GM23248 (cell line): ENCODE measurements at regions not wholly inside any gene's neighbourhood (a gene's known extent, or its start where the extent isn't known, plus 50 kb on each side); places are given as distances from the start of the nearest gene placed in this dataset.

Experiments
- DNase-seq: peaks from one replicate; pipeline ENCODE4 v3.0.0-alpha.2; 2015
- H2AFZ ChIP-seq: fragments of 200-600 bp; sonication (generic); 2 replicates; pipeline ENCODE4 v1.6.1; 2016; ENCODE audit warnings: antibody characterized with exemption
- H3F3A ChIP-seq: fragments of 200-600 bp; sonication (generic); 2 replicates; pipeline ENCODE4 v1.6.1; 2016; ENCODE audit warnings: mild to moderate bottlenecking, antibody characterized with exemption, mixed run types; ENCODE audit not compliant: insufficient read depth
- H3K27ac ChIP-seq: fragments of 200-600 bp; sonication (generic); 2 replicates; pipeline ENCODE4 v1.5.1; 2016; ENCODE audit warnings: mild to moderate bottlenecking
- H3K27me3 ChIP-seq: fragments of 200-600 bp; sonication (generic); replicated peaks from 2 replicates; pipeline ENCODE4 v1.6.1; 2016; ENCODE audit warnings: mild to moderate bottlenecking; ENCODE audit not compliant: insufficient read depth
- H3K36me3 ChIP-seq: fragments of 200-600 bp; sonication (generic); 2 replicates; pipeline ENCODE4 v1.6.1; 2016; ENCODE audit warnings: low read depth, mild to moderate bottlenecking
- H3K4me1 ChIP-seq: fragments of 200-600 bp; sonication (generic); 2 replicates; pipeline ENCODE4 v1.6.1; 2016; ENCODE audit warnings: mild to moderate bottlenecking; ENCODE audit not compliant: insufficient read depth
- H3K4me2 ChIP-seq: fragments of 200-600 bp; sonication (generic); one replicate; pipeline ENCODE4 v1.6.1; 2016; ENCODE audit warnings: mild to moderate bottlenecking; ENCODE audit not compliant: unreplicated experiment
- H3K4me3 ChIP-seq: fragments of 200-600 bp; sonication (generic); 2 replicates; pipeline ENCODE4 v1.5.1; 2016; ENCODE audit warnings: mild to moderate bottlenecking
- H3K79me2 ChIP-seq: fragments of 200-600 bp; sonication (generic); 2 replicates; pipeline ENCODE4 v1.6.1; 2016; ENCODE audit warnings: mild to moderate bottlenecking; ENCODE audit not compliant: insufficient read depth
- H3K9ac ChIP-seq: fragments of 200-600 bp; sonication (generic); 2 replicates; pipeline ENCODE4 v1.6.1; 2016; ENCODE audit warnings: mild to moderate bottlenecking
- H3K9me2 ChIP-seq: fragments of 200-600 bp; sonication (generic); 2 replicates; pipeline ENCODE4 v1.6.1; 2016; ENCODE audit warnings: mixed run types, mild to moderate bottlenecking, moderate library complexity; ENCODE audit not compliant: insufficient read depth
- H3K9me3 ChIP-seq: fragments of 200-600 bp; sonication (generic); one replicate; pipeline ENCODE4 v1.6.1; 2017; ENCODE audit warnings: low read depth
- H4K20me1 ChIP-seq: fragments of 200-600 bp; sonication (generic); 2 replicates; pipeline ENCODE4 v1.6.0; 2016; ENCODE audit not compliant: insufficient read depth
- EZH2 ChIP-seq: fragments of 200-600 bp; sonication (generic); IDR thresholded peaks from 2 replicates; pipeline ENCODE4 v1.6.1; 2018; ENCODE audit warnings: antibody characterized with exemption, mild to moderate bottlenecking; ENCODE audit not compliant: insufficient read depth, poor library complexity, severe bottlenecking
- EZH2phosphoT487 ChIP-seq: fragments of 200-600 bp; sonication (generic); IDR thresholded peaks from 2 replicates; pipeline ENCODE4 v1.6.1; 2018; ENCODE audit warnings: antibody characterized with exemption, moderate library complexity, mild to moderate bottlenecking, low read depth; ENCODE audit not compliant: insufficient read depth
- WGBS, 2 experiments: methylation state at CpG; one replicate each; pipeline ENCODE4 v1.1.6; 2015 to 2017; ENCODE audit warnings: low lambda C conversion rate in 2 of 2, low coverage in 1 of 2; ENCODE audit errors: missing lambda C conversion rate in 2 of 2; 5-methylcytosine and 5-hydroxymethylcytosine counted together
- in situ Hi-C: fragments of 300-500 bp; cut with MboI; formaldehyde crosslinking; loops from 2 replicates; pipeline ENCODE4 v1.15.0; 2020

DNA sequence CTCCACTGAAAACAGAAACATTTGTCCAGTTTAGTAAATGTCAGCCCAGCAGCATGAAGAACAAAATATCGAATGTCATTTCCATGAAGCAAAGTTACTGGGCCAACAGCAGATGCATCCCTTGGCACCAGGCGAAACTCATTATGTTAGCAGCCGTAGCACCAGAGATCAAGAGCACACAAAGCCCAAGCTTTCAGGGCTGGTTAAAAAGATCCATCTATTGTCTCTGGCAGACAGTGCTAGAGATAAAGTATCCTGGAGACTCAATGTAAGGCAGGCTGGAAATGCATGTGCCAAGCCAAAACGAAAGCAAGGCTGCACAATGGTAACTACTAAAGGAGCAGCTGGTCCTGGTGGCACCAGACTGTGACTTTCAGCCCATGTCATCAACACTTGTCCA, 120.3 kb upstream of the PLEKHG7 start:
- H3K27ac ChIP-seq: no peak overlapping the region
- 0 out of 2 replicates have a peak, but pooled peaks cover 6% of the 10 kb centered on the region for H3F3A ChIP-seq
- H3K36me3 ChIP-seq: no peaks in the 10 kb centered on the region
- no peaks in the 10 kb centered on the region for H3K4me1 ChIP-seq
- H2AFZ ChIP-seq: no peak overlapping the region
- TF ChIP-seq EZH2 (no peak), EZH2phosphoT487 (no peak)
- H3K9me3 ChIP-seq: peaks cover 5% of the 10 kb centered on the region
- no peaks in the 10 kb centered on the region for H3K27me3 ChIP-seq
- H3K9ac ChIP-seq: no peak overlapping the region
- in situ Hi-C loops: loop anchor here (10.0 kb wide), 1 partner anchor 1208 kb away; no protein-coding TSS in a partner anchor
- WGBS, 2 experiments: 35 to 38% methylated on average over 4 of the region's 4 CpGs
- no peaks in the 10 kb centered on the region for H4K20me1 ChIP-seq
- no peak for DNase-seq
- H3K9me2 ChIP-seq: no peaks in the 10 kb centered on the region
- H3K4me3 ChIP-seq: no peak overlapping the region
- H3K4me2 ChIP-seq: no peak overlapping the region
- no peaks in the 10 kb centered on the region for H3K79me2 ChIP-seq

DNA sequence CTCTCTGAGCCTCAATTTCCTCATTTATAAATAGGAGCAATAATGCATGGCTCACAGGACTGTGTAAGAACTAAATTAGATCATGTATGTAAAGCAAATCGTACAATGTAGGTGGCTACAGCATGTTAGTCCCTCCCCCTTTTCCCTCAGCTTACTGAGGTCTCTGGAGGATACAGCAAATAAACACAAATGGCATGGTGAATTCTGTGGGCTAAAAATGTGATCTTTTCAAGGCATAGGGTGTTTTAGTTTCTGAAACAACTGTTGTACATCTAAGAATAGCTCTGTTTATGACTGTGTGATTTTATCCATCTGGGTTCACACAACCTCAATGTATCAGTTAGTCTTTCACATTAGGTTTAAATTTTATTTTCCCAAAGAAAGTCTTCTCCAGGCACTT, 121.2 kb upstream of the PLEKHG7 start:
- Histone ChIP-seq H4K20me1 (no peaks in the 10 kb centered on the region), H3K4me1 (no peaks in the 10 kb centered on the region), H3K9me3 (peaks cover 5% of the 10 kb centered on the region), H3K9me2 (no peaks in the 10 kb centered on the region), H3K9ac (no peak overlapping the region), H3K36me3 (no peaks in the 10 kb centered on the region), H3K4me3 (no peak overlapping the region), H3K79me2 (no peaks in the 10 kb centered on the region), H3F3A (0 out of 2 replicates have a peak, but pooled peaks cover 6% of the 10 kb centered on the region), H3K27me3 (no peaks in the 10 kb centered on the region), H3K27ac (no peak overlapping the region), H3K4me2 (no peak overlapping the region), H2AFZ (no peak overlapping the region)
- TF ChIP-seq EZH2 (no peak), EZH2phosphoT487 (no peak)
- 8 to 22% methylated on average over 1 of the region's 1 CpG for WGBS, 2 experiments
- in situ Hi-C loops: loop anchor here (10.0 kb wide), 1 partner anchor 1207 kb away; no protein-coding TSS in a partner anchor
- no peak for DNase-seq

DNA sequence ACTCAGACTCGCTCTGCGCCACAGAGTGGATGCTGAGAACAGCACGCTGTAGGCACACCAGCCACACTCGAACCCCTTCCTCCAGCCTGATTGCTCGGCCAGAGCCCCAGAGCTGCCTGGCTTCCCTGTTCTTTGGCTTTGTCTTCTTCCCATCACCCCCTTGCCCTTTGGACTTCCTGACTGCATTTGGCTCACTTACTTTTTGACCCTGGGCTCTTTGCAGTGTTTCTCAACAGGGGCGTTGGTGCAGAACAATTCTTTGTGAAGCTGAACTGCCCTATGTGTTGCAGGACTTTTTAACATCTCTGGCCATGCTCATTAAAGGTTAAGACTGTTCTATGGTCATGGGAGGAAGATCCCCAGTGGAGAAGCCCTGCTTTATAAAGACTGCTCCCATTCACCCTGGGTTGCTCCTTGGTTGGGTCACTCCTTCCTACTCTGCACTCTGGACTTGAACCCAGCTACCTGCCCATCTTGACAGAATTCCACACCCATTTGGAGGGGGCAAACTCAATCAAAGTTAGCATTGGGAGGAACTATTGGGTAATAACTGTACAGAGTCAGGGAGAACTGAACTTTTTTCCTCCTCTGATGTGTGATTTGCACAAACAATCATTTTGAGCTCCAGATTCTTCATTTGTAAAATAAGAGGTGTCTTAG, 127.7 kb upstream of the PLEKHG7 start:
- no peaks in the 10 kb centered on the region for H3K9me3 ChIP-seq
- no peak overlapping the region for H3K27ac ChIP-seq
- in situ Hi-C loops: loop anchor here (25.0 kb wide), 1 partner anchor 763 kb away; no protein-coding TSS in a partner anchor
- no peak overlapping the region for H2AFZ ChIP-seq
- no peaks in the 10 kb centered on the region for H3F3A ChIP-seq
- H3K4me3 ChIP-seq: no peak overlapping the region
- H4K20me1 ChIP-seq: no peaks in the 10 kb centered on the region
- H3K9me2 ChIP-seq: no peaks in the 10 kb centered on the region
- H3K4me2 ChIP-seq: no peak overlapping the region
- DNase-seq: no peak
- no peaks in the 10 kb centered on the region for H3K36me3 ChIP-seq
- no peak for TF ChIP-seq EZH2
- no peak for TF ChIP-seq EZH2phosphoT487
- no peak overlapping the region for H3K9ac ChIP-seq
- 95 to 98% methylated on average over 6 of the region's 6 CpGs for WGBS, 2 experiments
- H3K27me3 ChIP-seq: no peaks in the 10 kb centered on the region
- H3K4me1 ChIP-seq: peaks cover 10% of the 10 kb centered on the region
- H3K79me2 ChIP-seq: no peaks in the 10 kb centered on the region

DNA sequence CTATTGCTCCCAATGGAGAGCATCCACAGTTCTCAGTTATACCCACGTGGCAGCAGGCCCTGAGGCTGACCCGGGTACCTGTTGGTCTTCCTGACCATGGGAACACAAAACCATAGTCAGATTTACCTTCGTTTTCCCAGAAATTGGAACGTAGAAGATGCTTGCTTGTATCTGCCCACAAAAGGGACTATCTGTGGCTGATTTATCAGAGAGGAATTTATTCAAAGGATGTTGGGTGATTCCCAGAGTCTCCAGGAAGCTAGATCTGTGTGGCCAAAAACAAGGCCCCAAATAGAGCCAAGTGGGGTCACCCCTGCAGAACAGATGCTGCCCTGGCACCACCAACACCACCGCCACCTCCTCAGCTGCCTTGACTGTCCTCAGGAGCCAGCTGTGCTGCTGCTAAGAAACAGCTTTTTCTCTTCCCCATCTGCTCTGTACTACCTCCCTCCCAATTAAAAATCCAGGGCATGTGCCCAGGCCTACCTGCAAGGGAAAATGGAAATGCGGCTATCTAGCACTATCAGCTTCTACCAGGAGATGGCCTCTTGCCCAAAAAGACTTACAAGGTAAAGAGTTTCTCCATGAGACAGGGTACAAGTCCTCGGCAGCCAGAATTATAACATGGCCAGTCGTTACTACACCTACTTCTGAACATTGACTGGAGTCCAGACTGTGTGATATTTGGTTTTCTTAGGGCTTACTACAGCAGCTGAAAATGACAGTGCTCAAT, 128.6 kb upstream of the PLEKHG7 start:
- peaks cover 10% of the 10 kb centered on the region for H3K4me1 ChIP-seq
- H4K20me1 ChIP-seq: no peaks in the 10 kb centered on the region
- WGBS, 2 experiments: 67 to 74% methylated on average over 8 of the region's 8 CpGs
- TF ChIP-seq EZH2phosphoT487 (no peak), EZH2 (no peak)
- peak; percentile 35 for DNase-seq
- no peaks in the 10 kb centered on the region for H3K9me2 ChIP-seq
- no peak overlapping the region for H3K27ac ChIP-seq
- no peaks in the 10 kb centered on the region for H3F3A ChIP-seq
- peak overlapping the region; percentile 48 for H2AFZ ChIP-seq
- H3K4me2 ChIP-seq: no peak overlapping the region
- no peak overlapping the region for H3K4me3 ChIP-seq
- in situ Hi-C loops: loop anchor here (25.0 kb wide), 1 partner anchor 762 kb away; no protein-coding TSS in a partner anchor
- no peaks in the 10 kb centered on the region for H3K36me3 ChIP-seq
- H3K27me3 ChIP-seq: no peaks in the 10 kb centered on the region
- H3K9me3 ChIP-seq: no peaks in the 10 kb centered on the region
- no peak overlapping the region for H3K9ac ChIP-seq
- no peaks in the 10 kb centered on the region for H3K79me2 ChIP-seq
